ENCODE measurements at regions not wholly inside any gene's neighbourhood (a gene's known extent, or its start where the extent isn't known, plus 50 kb on each side); places are given as distances from the start of the nearest gene placed in this dataset.

DNA sequence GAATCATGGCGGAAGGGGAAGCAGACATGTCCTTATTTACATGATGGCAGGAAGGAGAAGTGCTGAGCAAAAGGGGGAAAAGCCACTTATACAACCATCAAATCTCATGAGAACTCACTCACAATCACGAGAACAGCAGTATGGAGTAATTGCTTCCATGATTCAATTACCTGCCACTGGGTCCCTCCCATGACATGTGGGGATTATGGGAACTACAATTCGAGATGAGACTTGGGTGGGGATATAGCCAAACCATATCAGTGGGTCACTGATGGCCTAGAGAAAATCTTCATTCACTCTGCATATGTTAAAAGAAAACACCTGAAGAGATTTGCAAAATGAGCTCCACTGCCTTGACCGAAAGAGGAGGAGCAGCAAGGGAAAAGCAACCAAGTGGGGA lies 130.3 kb upstream of the FAM20A start:
- DNase-seq = no peak
- intact Hi-C loops (cut with DNase I) = no loop called here
- Histone ChIP-seq H3K36me3 (no peaks in the 10 kb centered on the region), H3K27ac (no peak overlapping the region), H3K9me3 (peaks cover 0 to 3% (median 0%) of the 10 kb centered on the region in 4 donors), H3K27me3 (no peaks in the 10 kb centered on the region), H3K4me1 (peaks cover 0 to 9% (median 0%) of the 10 kb centered on the region in 4 donors), H3K4me3 (no peak overlapping the region)
- TF ChIP-seq, protein P1, sequence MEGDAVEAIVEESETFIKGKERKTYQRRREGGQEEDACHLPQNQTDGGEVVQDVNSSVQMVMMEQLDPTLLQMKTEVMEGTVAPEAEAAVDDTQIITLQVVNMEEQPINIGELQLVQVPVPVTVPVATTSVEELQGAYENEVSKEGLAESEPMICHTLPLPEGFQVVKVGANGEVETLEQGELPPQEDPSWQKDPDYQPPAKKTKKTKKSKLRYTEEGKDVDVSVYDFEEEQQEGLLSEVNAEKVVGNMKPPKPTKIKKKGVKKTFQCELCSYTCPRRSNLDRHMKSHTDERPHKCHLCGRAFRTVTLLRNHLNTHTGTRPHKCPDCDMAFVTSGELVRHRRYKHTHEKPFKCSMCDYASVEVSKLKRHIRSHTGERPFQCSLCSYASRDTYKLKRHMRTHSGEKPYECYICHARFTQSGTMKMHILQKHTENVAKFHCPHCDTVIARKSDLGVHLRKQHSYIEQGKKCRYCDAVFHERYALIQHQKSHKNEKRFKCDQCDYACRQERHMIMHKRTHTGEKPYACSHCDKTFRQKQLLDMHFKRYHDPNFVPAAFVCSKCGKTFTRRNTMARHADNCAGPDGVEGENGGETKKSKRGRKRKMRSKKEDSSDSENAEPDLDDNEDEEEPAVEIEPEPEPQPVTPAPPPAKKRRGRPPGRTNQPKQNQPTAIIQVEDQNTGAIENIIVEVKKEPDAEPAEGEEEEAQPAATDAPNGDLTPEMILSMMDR (IDR thresholded peaks at IDR 0.05) = no peak
- TF ChIP-seq EP300 (IDR thresholded peaks at IDR 0.05) (no peak), POLR2A (IDR thresholded peaks at IDR 0.05) (no peak), POLR2AphosphoS5 (IDR thresholded peaks at IDR 0.05) (no peak)
- 46 to 64% methylated on average over 4 of the region's 4 CpGs for WGBS, 2 donors

DNA sequence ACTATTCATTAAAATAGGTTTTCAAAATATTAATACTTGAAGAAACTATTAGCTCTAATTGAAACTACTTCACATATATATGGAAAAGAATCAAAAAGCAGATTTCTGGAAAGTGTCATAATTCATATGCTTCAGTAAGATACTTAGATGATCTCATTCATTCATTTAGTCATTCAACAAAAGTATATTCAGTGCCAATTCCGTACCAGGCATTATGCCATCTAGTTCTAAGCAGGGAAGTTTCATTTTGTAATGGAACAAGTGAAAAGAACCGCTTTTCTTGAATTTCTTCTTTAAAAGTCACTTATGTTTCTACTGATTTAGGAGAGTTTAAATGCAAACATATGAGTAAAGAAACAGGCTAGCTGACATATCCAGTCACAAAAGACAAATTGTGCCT lies 118.3 kb upstream of the FAM20A start:
- no peaks in the 10 kb centered on the region for H3K9me3 ChIP-seq
- DNase-seq = no peak
- H3K36me3 ChIP-seq = no peaks in the 10 kb centered on the region
- intact Hi-C loops (cut with DNase I) = no loop called here
- TF ChIP-seq EP300 (IDR thresholded peaks at IDR 0.05) (no peak), POLR2A (IDR thresholded peaks at IDR 0.05) (no peak), POLR2AphosphoS5 (IDR thresholded peaks at IDR 0.05) (no peak)
- TF ChIP-seq, protein P1 (IDR thresholded peaks at IDR 0.05) = no peak
- no peaks in the 10 kb centered on the region for H3K4me1 ChIP-seq
- no peak overlapping the region for H3K27ac ChIP-seq
- 79 to 86% methylated on average over 2 of the region's 2 CpGs for WGBS, 2 donors
- H3K27me3 ChIP-seq = no peaks in the 10 kb centered on the region
- no peak overlapping the region for H3K4me3 ChIP-seq

DNA sequence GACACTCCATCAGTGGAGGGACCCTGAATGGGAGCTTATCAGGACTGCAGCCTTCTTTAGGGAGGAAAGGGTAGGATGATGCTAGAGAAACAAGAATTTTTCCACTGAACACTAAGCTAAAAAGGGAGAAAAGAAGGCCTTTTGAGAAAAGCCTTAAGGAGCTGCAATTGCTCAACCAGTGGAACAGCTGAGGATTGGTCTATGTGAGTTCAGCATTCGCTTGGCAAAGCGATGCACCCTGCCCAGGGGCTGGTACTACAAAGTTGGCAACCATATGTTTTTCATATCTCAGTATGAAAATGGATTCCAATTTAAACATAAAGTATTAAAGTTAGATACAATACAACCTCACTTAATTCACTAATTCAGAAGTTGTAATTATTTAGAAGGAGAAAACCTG lies 117.8 kb upstream of the FAM20A start:
- WGBS, 2 donors = 97% methylated on average over 2 of the region's 2 CpGs
- H3K4me3 ChIP-seq = no peak overlapping the region
- H3K27me3 ChIP-seq = no peaks in the 10 kb centered on the region
- no peak for TF ChIP-seq POLR2AphosphoS5 (IDR thresholded peaks at IDR 0.05)
- TF ChIP-seq POLR2A (IDR thresholded peaks at IDR 0.05) = no peak
- TF ChIP-seq EP300 (IDR thresholded peaks at IDR 0.05) = no peak
- TF ChIP-seq, protein P1 (IDR thresholded peaks at IDR 0.05) = no peak
- H3K9me3 ChIP-seq = no peaks in the 10 kb centered on the region
- intact Hi-C loops (cut with DNase I) = no loop called here
- H3K27ac ChIP-seq = no peak overlapping the region
- H3K36me3 ChIP-seq = no peaks in the 10 kb centered on the region
- DNase-seq = no peak
- no peaks in the 10 kb centered on the region for H3K4me1 ChIP-seq

DNA sequence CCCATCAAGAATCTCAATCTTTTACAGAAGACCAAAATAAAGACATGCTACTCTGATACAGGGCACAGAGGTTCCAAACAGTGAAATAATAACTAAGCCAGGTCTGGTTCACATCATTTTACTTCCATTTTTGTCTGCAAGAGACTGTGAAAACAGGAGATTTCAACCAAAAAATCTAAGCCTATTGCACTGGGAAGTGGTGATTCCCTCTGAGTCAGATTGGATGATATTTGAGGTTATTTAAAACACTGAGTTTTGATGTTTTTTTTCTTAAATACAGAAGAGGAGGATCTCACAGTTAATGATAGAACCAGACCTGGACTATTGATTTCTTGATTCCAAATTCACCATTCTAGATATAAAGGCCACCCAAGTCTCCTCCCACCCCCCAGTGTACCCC lies 117.3 kb upstream of the FAM20A start:
- Histone ChIP-seq H3K27ac (no peak overlapping the region), H3K9me3 (no peaks in the 10 kb centered on the region), H3K36me3 (no peaks in the 10 kb centered on the region), H3K27me3 (no peaks in the 10 kb centered on the region), H3K4me1 (no peaks in the 10 kb centered on the region), H3K4me3 (no peak overlapping the region)
- intact Hi-C loops (cut with DNase I) = no loop called here
- no peak for DNase-seq
- no peak for TF ChIP-seq EP300 (IDR thresholded peaks at IDR 0.05)
- TF ChIP-seq POLR2A (IDR thresholded peaks at IDR 0.05) = no peak
- TF ChIP-seq POLR2AphosphoS5 (IDR thresholded peaks at IDR 0.05) = no peak
- TF ChIP-seq, protein P1 (IDR thresholded peaks at IDR 0.05) = no peak

DNA sequence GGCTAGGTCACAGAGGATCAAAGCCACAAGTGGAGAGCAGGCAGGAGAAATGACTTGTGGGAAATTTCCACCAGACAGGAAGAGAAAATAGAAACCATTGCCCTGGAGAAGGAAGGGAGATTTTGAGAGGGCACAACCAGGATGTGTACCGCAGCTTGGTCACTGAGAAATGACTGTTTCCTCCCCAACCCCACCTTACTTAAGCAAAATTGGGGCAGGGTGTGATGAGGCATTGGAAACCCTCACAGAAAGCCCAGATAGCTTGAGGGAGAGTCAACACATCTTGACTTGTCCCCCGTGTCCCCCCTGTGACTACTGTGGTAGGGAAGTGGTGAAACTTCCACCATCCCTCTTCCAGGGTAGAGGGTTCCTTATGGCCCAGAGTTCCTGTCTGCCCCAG lies 113.5 kb upstream of the FAM20A start:
- WGBS, 2 donors = 80 to 82% methylated on average over 2 of the region's 2 CpGs
- intact Hi-C loops (cut with DNase I) = no loop called here
- no peak for DNase-seq

More for the DNA sequence above, 113.5 kb upstream of the FAM20A start:
- no peaks in the 10 kb centered on the region for H3K27me3 ChIP-seq
- H3K4me3 ChIP-seq = no peak overlapping the region
- no peaks in the 10 kb centered on the region for H3K9me3 ChIP-seq
- no peak overlapping the region for H3K27ac ChIP-seq
- TF ChIP-seq POLR2A (IDR thresholded peaks at IDR 0.05) = no peak
- no peaks in the 10 kb centered on the region for H3K4me1 ChIP-seq
- H3K36me3 ChIP-seq = no peaks in the 10 kb centered on the region

All from sigmoid colon (tissue), 6 donors.